Activated CD8-positive, alpha-beta T cell treated with anti-CD3 and anti-CD28 coated beads for 36 hours (primary cell): ENCODE measurements at regions not wholly inside any gene's neighbourhood (a gene's known extent, or its start where the extent isn't known, plus 50 kb on each side); places are given as distances from the start of the nearest gene placed in this dataset.

ENCODE experiments used
- ATAC-seq: fragments of 200-7000 bp; cut with Tn5 transposase; one replicate; pipeline ENCODE4 v1.10.0; 2021; ENCODE audit warnings: mild to moderate bottlenecking, moderate library complexity
- CTCF ChIA-PET: fragments of 350-600 bp; sonication (Branson Sonifier 250); formaldehyde crosslinking; loops from one replicate; lab custom pipeline; 2021; ENCODE audit warnings: antibody characterized with exemption; lab: Charles Lee
- POLR2A ChIA-PET: fragments of 350-600 bp; sonication (Branson Sonifier 250); formaldehyde crosslinking; loops from one replicate; lab custom pipeline; 2021; ENCODE audit warnings: antibody characterized with exemption; lab: Charles Lee
- DNase-seq: peaks from one replicate; pipeline ENCODE4 v3.0.0-alpha.2; 2020
- H3K27ac Mint-ChIP-seq: one replicate; pipeline ENCODE4 v1.8.0; 2021; ENCODE audit warnings: mild to moderate bottlenecking, mixed read lengths
- H3K27me3 Mint-ChIP-seq: one replicate; pipeline ENCODE4 v1.8.0; 2021; ENCODE audit warnings: mixed read lengths
- H3K36me3 Mint-ChIP-seq: one replicate; pipeline ENCODE4 v1.8.0; 2021; ENCODE audit warnings: low read depth, mixed read lengths
- H3K4me1 Mint-ChIP-seq: one replicate; pipeline ENCODE4 v1.8.0; 2021; ENCODE audit warnings: low read depth, mixed read lengths
- H3K4me3 Mint-ChIP-seq: one replicate; pipeline ENCODE4 v1.8.0; 2021; ENCODE audit warnings: mild to moderate bottlenecking, moderate library complexity, mixed read lengths
- H3K9me3 Mint-ChIP-seq: one replicate; pipeline ENCODE4 v1.8.0; 2021; ENCODE audit warnings: mixed read lengths
- CTCF ChIP-seq: fragments of 200-600 bp; IDR thresholded peaks from one replicate; pipeline ENCODE4 v1.8.0; 2022; ENCODE audit warnings: antibody characterized with exemption, mild to moderate bottlenecking
- intact Hi-C: fragments of 100-400 bp; cut with micrococcal nuclease; formaldehyde crosslinking; loops from one replicate; pipeline ENCODE4 v1.10.0; 2022

- Mint-ChIP-seq H3K36me3 (no peaks in the 10 kb centered on the region), H3K4me1 (no peaks in the 10 kb centered on the region), H3K27me3 (no peaks in the 10 kb centered on the region), H3K27ac (no peak overlapping the region), H3K4me3 (no peak overlapping the region), H3K9me3 (peaks cover 7% of the 10 kb centered on the region)
- TF ChIP-seq CTCF, result no peak
- intact Hi-C loops, result no loop called here
- ChIA-PET CTCF (no interaction called here), POLR2A (no interaction called here)
- ATAC-seq, result no peak
- DNase-seq, result no peak
Observed at GRCh38 chr2:104056451-104056850, 797.5 kb upstream of the POU3F3 start.

- Mint-ChIP-seq H3K4me1 (no peaks in the 10 kb centered on the region), H3K4me3 (no peak overlapping the region), H3K27me3 (no peaks in the 10 kb centered on the region), H3K9me3 (peaks cover 8% of the 10 kb centered on the region), H3K36me3 (no peaks in the 10 kb centered on the region), H3K27ac (no peak overlapping the region)
- POLR2A ChIA-PET, result interaction anchor here (0.6 kb wide), 1 partner anchor 109 kb away, joined by 3 read pairs; no protein-coding TSS in a partner anchor
- DNase-seq, result no peak
- CTCF ChIA-PET, result no interaction called here
- intact Hi-C loops, result no loop called here
- ATAC-seq, result no peak
- no peak for TF ChIP-seq CTCF
Observed at GRCh38 chr2:104068665-104069064, 785.2 kb upstream of the POU3F3 start.

- POLR2A ChIA-PET, result no interaction called here
- Mint-ChIP-seq H3K36me3 (no peaks in the 10 kb centered on the region), H3K4me3 (no peak overlapping the region), H3K4me1 (no peaks in the 10 kb centered on the region), H3K9me3 (peaks cover 1% of the 10 kb centered on the region), H3K27ac (no peak overlapping the region), H3K27me3 (no peaks in the 10 kb centered on the region)
- ATAC-seq, result no peak
- no peak for DNase-seq
- TF ChIP-seq CTCF, result no peak
- CTCF ChIA-PET, result no interaction called here
- intact Hi-C loops, result no loop called here
Observed at GRCh38 chr2:104077573-104077972, 776.3 kb upstream of the POU3F3 start.

GRCh38 chr2:104078431-104079157 is 775.3 kb upstream of the POU3F3 start:
- Mint-ChIP-seq H3K4me3 (no peak overlapping the region), H3K27ac (no peak overlapping the region), H3K9me3 (peaks cover 3% of the 10 kb centered on the region), H3K4me1 (no peaks in the 10 kb centered on the region), H3K36me3 (no peaks in the 10 kb centered on the region), H3K27me3 (no peaks in the 10 kb centered on the region)
- ATAC-seq, result no peak
- DNase-seq, result no peak
- TF ChIP-seq CTCF, result no peak
- intact Hi-C loops, result no loop called here
- ChIA-PET CTCF (no interaction called here), POLR2A (no interaction called here)

- H3K4me3 Mint-ChIP-seq, result no peak overlapping the region
- H3K9me3 Mint-ChIP-seq, result no peaks in the 10 kb centered on the region
- no peaks in the 10 kb centered on the region for H3K27me3 Mint-ChIP-seq
- intact Hi-C loops, result no loop called here
- POLR2A ChIA-PET, result no interaction called here
- no peak for TF ChIP-seq CTCF
- ATAC-seq (no peak), DNase-seq (no peak)
- CTCF ChIA-PET, result no interaction called here
- H3K36me3 Mint-ChIP-seq, result no peaks in the 10 kb centered on the region
- H3K27ac Mint-ChIP-seq, result no peak overlapping the region
- H3K4me1 Mint-ChIP-seq, result no peaks in the 10 kb centered on the region
Observed at GRCh38 chr2:104088745-104089144, 765.2 kb upstream of the POU3F3 start.
